HG03139 (cell line): ENCODE measurements at regions not wholly inside any gene's neighbourhood (a gene's known extent, or its start where the extent isn't known, plus 50 kb on each side); places are given as distances from the start of the nearest gene placed in this dataset.
"Not testable (repeated sequence)": the region's sequence is repeated elsewhere in the genome, so short reads cannot be mapped to it uniquely, and the experiment has no call there.

Experiments used
- ATAC-seq: cut with Tn5 transposase; IDR thresholded peaks from one replicate; pipeline ENCODE4 v1.9.1; 2021; ENCODE audit not compliant: unreplicated experiment

DNA sequence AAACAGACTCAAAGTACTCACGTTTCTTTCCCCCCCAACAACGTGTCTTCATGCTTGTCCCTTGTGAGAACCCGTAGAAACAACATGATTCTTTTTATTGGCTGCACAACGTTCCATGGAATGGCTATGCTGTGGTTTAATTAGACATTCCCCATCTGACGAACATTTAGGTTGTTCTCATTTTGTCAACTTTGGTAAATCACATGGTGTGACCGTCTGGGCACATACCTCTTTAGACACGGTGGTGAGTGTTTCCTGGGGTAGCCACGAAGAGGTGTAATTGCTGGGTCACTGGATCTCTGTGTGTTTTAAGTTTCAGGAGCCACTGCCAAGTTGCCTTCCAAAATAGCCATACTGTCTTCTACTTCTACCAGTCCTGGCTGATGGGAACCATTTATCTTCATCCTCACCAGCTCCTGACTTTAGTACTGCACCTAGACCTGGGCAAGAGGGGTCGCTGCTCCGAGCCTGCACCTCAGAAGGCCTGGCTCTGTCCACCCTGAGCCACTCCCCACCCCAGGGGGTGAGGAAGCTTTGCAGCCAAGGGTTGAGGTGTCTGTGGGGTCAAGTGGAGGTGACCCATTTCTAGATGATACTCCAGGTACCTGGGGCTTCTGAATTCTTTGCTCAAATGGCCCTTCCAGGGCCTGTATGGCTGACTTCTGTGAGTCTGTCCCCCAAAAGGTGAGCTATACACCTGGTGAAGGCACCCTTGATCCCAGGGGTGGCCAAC, 84.7 kb downstream of the IRX5 start:
- ATAC-seq: no peak

DNA sequence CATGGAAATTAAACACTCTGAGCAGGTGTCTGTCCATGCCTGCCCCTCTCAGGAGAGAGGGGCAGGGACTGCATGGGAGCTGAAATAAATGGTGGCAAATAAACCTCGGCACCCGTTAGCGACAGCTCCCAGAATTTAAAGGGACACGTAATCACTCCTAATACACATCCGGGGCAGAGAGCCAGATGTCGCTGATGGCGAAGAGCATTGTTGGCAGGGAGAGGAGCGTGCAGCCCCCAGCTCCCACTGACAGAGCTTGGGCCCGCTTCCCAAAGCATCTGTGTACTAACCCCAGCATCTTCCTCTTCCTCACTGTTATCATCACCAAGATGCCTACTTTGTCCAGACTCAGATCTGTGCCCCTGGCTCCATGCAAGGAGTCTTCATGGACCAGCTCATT, 85.8 kb downstream of the IRX5 start:
- ATAC-seq: no peak

DNA sequence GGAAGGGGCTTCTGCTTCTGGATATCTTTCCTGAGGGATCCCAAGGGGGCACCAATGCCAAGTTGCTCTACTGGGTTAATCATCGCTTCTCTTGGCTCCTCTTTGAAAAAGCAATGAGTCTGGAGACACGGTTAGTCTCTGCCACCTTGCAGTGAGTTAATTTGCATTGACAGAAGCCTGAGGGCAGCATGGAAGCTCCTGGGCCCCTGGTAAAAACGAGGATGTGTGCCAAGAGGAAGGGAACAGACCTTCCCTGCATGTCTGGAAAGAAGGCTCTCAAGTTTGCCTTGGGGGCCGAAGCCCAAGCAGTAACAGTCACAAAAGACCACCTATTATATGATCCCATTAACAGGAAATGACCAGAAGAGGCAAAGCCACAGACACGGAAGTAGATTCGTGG, 86.7 kb downstream of the IRX5 start:
- ATAC-seq: no peak

DNA sequence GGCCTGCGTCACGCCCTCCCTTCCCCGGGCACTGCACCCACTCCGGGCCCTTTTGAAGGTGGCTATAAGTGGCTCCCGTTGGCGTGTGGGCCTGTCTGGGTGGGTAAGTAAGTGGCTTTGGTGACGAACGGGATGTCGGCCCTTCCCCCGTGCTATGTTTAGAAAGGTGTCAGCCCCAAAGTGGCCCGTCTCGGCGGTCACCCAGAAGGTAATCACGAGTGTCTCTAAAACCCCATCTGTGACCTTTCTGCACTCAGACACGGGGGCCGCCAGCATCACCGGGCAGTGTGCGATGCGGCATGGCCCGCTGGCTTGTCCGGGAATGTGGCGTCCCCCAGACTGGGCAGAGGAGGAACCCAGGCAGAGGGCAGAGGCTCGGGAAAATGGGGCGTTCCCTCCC, 88.2 kb downstream of the IRX5 start:
- ATAC-seq: no peak

DNA sequence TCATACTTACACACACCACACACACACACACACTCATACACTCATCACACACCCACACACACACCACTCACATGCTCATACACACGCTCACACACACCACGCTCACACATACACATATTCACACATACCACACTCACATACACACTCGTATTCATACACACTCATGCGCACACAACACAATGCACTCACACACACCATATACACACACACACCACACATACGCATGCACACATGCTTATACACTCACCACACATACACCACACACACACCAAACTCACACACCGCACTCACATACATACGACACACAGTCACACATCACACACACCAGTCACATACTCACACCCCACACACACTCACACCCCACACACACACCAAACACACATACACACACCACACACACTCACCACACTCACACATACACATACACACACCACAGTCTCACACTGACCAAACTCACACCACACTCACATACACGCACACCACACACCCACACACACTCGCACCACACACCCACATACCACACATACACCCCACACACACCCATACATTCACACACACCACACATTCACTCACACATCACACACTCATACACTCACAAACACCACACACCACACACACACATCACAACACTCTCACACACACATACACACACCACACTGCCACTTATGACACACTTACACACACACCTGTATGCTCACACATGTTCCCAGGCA, 88.9 kb downstream of the IRX5 start:
- no peak for ATAC-seq

DNA sequence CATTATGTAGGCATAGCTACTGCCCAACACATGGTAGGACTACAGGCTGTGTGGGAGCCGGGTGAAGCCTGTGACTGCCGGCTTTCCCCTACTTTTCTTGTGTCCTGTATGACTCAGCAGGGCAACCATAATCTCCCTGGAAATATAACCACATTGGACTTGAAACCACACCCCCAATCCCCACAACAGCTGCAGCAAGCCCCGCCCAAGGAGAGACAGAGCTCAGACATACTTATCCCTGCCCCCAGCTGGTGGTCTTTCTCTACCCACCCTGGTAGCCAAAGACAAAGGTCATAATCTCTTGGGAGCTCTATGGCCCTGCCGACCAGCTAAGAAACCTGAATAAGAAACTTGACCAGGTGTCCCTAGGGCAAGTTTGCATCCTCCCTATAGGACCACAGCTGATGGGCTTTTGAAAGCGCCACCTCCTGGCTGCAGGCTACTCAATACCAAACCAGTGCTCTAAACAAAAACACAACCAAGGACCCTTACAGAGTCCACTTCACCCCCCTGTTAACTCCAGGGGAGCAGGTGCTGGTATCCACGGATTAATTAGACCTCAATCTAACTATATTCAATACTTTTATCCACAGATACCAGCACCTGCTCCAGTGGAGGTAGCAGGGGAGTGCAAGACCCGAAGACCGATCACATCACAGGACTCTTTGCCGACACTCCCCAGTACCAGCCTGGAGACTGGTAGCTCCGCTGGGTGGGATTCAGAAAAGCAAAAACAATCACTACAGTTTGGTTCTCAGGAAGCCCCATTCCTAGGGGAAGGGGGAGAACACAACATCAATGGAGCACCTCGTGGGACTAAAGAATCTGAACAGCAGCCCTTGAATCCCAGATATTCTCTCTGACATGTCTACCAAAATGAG, 91.2 kb downstream of the IRX5 start:
- no peak for ATAC-seq

DNA sequence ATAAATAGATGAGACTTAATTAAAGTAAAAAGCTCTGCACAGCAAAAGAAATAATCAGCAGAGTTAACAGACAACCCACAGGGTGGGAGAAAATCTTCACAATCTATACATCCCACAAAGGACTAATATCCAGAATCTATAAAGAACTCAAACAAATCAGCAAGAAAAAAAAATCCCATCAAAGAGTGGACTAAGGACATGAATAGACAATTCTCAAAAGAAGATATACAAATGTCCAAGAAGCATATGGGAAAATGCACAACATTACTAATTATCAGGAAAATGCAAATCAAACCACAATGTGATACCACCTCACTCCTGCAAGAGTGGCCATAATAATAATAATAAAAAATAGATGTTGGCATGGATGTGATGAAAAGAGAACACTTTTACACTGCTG, 96.6 kb downstream of the IRX5 start:
- ATAC-seq: not testable (repeated sequence)

DNA sequence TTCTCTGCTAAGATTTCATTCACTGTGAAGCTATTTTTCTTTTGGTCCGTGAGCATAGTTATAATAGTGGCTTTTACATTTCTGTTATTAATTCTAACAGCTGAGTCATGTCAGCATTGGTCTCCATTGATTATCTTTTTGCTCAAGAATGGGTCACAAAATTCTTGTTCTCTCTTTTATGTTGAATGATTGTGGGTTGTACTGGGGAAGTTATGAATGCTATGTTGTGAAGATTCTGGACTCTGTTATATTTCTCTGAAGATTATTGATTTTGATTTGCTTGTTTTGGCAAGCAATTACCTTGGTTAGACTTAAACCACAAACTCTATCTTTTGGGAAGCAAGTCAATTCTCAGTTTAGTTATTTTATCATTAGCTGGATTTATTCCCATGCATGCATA, 98.8 kb downstream of the IRX5 start:
- no peak for ATAC-seq

DNA sequence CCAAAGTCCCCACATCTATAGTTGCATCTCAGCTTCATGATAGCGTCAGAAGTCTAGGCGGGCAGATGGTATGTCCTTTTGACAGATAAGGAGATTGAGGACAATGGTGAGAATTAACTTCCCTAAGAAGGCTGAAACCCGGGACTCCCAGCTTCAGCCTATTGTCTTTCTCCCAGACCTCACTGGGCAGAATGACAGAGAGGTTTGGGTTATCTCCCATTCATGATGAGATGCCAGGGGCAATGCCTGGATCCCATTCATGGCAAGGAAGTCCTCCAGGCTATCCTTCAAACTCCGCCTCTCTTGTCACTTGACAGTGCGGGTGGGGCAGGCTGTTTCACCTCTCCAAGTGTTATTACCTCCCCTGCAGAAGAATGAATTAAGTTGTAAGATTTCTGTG, 100.3 kb downstream of the IRX5 start:
- no peak for ATAC-seq

DNA sequence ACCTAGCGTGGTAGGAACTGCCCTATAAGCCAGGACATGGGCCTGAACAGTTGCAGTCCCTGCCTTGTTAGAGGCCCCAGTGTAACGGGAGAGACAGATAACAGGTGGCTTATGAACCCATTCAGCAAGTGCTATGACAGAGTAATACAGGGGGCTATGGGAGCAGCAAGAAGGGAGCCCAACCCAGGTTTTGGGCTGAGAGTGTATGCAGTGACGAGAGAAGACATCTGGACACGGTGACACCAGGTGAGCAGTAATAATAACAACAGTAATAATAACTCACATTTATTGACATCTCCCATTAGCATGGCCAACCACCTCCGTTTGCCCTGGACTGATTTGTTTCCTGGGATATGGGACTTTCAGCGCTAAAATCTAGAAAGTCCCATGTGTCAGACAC, 100.8 kb downstream of the IRX5 start:
- no peak for ATAC-seq

DNA sequence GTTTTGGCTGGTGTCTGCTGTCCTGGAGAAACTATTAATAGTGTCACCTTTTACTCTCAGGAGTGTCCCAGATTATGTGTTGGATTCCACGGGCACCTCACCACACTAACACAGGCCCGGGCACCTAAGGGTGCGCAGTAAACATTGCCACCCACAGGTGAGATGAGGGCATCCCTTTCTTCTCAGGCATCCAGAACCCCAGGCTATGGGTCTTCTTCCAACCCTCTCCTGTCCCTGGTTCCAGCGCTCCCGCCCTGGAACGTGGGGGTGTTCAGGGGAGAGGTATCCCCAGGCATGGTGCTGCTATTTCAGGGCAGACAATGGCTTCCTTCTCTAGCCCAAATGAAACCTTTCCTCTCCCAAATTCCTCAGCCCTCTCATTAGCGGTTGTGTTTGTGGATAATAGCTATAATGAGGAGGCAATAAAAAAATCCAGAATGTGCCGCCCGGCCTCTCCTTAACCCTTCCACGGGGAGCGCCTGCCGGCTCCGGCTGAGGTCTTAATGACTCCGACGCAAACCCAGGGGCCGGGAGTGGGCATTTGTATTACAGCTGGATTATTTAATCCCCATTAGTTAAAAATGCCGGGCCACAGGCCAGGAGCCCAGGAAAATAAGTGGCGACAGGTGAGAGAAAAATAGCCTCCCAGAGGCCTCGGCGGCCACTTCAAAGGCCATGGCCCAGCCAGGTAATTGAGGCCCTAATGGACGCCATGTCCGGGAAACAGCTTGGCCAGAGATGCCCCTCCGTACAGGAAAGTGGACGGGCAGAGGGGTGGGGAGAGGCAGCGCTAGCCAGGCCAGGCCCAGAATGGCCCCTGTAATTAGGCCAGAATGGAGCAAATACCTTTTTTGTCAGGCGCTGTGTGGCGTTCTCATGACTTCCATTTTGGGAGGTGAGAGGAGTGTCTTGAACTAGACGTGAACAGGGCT, 102.8 kb downstream of the IRX5 start:
- ATAC-seq: no peak

DNA sequence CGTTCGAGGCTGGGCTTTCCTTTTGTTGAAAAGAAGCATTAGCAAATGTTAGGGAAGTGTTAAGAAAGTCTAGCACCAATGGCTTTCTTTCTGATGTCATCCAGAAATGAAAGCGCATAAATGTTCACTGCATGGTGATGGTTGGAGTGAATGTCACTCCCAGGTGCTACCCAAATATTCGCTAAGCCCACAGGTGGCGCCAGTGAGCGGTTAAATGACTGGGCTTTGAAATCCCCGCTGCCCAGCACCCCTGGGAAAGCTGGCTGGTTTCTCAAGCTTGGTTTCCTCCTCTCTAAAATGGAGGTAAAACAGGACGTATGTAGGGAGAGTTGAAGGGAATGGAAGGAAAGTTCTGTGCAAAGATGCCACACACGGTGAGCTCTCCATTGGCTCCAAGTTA, 104.4 kb downstream of the IRX5 start:
- no peak for ATAC-seq

DNA sequence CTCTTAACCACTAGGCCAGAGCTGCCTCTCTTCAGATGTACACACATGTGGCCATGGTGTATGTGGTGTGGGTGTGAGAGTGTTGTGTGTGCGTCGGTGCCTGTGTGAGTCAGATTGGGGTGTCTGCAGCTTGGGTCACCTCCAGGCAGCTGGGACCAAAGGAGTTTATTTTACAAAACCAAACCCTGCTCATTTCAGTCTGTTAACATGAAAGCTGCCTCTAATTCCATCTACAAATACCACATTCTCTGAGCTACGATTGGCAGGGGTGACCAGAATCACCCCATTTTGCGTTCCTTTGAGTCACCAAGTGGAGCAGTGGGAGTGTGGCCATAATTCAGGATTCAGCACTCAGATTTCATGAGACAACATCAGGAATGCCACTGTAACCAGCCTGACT, 105.3 kb downstream of the IRX5 start:
- no peak for ATAC-seq

DNA sequence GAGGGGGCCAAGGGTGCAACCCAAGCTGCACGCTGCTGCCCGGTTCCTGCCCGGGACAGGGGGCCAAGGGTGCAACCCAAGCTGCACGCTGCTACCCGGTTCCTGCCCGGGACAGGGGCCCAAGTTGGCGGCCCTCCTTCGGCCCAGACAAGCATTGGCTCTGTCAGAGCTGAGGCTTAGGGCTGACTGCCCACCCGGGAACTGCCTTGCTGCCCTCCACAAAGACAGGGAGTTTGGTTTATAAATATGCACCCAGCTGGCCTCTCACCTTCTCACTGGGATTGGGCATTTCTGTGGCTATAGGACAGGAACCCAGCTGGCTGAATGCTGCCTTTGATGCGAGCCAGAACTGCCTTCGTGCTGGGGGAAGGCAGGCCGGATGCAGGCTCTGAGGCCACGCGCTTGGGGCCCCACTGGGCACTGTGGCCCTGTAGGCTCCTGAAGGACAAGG, 105.7 kb downstream of the IRX5 start:
- no peak for ATAC-seq

DNA sequence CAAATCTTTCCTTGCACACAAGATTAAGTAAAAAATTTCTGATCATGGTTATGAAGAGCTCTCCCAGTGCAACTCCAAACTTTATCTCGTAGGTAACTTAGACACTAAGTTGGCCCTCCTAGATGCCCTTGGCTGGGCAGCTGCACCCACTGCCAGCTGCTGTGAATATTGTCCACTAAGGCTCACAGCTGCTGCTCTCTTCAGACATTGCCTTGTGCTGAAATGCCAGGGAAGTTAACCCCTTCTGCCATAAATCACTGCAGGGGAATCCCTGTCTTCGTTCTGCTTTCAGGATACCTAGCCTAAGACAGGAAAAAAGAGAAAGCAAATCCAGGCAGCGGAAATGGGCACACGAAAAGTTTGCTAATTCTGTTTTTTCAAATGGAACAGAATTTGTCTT, 106.4 kb downstream of the IRX5 start:
- no peak for ATAC-seq

DNA sequence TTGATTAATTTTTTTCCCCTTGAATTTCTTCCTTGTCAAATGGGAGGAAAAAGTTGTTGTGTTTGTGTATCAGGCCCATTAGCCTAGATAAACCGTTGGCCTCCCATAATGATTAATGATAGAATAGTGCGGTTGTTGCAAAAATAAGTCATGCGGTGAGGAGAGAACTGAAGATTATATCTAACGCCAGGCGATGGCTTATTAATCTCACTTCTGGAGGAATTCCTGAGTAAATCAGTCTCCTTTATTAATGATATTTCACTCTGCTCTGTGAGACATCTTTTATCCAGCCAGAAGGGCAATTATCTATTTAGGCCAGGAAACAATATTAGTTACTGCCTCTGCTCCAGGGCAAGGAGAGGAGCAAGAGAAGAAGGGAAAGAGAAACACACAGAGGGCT, 107.3 kb downstream of the IRX5 start:
- no peak for ATAC-seq

DNA sequence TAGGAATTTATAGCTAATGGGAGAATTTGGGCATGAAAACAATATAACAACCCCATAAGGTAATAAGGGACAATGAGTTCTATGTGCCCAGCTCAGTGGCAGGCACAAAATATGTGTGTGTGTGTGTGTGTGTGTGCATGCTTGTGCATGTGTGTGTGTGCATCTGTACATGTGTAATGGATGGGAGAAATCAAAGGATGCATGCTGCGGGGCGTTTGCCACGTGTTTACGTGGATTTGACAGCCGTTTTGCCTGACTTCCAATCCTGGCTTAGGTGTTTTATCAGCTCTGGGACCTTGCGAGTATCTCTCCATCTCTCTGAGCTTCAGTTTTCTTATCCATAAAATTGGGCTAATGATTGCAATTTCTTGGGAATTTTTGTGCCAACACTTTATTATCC, 108.4 kb downstream of the IRX5 start:
- no peak for ATAC-seq

DNA sequence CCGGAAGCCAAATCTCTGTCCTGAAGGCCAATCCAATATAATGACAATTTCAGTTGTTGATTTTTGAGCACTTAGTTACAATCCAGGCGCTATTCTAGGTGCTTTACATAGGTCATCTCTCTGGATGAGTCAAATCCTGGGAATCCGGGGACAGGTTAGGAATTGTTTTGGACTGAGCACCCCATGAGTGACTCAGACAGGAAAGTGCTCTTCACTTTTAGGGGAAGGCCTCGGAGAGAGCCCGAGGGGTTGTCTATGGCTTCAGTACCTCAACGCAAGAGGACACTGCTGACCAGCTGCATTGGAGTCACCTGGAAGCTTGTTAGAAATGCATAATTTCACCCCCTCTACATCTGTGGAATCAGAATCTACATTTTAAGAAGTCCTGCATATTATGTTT, 108.8 kb downstream of the IRX5 start:
- no peak for ATAC-seq

DNA sequence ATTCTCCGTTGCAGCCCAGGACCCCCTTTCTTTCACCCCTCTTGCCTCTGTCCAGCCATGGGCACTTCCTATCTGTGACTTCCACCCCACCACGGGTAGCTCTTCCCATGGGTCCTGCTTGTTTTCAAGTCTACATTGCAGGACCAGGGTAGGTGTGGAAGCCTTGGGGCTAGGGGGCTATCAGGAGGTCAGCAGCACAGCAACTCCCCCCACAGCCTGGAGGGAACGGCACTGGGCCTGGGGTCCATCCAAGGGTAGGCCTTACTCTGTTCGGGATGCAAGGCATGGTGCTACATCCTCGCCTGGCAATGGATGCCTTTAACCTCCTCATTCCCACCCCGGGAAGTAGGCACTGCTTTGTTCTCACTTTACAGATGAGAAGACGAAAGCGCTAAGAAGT, 109.3 kb downstream of the IRX5 start:
- no peak for ATAC-seq

DNA sequence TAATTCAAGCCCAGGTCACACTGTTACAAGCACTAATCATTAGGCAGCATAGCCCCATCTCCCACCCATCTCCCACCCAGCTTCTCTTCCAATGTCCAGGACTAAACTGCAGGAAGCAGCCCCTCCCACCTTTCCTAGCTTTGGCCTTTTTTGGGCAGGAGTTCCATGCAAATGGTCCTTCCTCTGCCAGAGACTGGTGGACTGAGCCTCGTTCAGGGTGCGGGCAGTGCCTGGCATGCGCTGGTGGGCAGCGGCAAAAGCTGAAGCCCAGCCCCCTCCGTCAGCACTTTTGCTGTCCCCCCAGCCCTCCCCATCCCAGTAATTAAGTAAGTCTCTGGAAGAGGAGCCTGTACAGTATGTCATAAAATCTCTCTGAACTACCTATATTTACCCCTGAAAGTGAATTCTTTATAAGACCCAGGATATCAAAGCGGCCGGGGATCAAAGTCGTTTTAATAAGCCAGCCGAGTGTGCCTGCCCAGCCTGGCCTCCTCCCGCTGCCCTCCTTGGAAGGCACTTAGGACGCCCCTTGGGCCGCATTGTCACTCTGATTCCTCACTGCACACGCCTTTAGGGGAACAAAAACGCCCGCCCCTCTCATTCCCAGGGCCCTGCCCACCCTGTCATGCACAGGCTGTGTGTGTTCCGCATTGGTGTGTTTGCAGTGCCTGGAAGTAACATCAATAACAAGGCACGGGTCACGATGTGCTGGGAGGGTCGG, 109.9 kb downstream of the IRX5 start:
- ATAC-seq: no peak
